GM18502 (cell line): ENCODE measurements at regions not wholly inside any gene's neighbourhood (a gene's known extent, or its start where the extent isn't known, plus 50 kb on each side); places are given as distances from the start of the nearest gene placed in this dataset.

Experiments used
- ATAC-seq: cut with Tn5 transposase; IDR thresholded peaks from one replicate; pipeline ENCODE4 v1.9.1; 2021; ENCODE audit warnings: mild to moderate bottlenecking; ENCODE audit not compliant: unreplicated experiment, poor library complexity

DNA sequence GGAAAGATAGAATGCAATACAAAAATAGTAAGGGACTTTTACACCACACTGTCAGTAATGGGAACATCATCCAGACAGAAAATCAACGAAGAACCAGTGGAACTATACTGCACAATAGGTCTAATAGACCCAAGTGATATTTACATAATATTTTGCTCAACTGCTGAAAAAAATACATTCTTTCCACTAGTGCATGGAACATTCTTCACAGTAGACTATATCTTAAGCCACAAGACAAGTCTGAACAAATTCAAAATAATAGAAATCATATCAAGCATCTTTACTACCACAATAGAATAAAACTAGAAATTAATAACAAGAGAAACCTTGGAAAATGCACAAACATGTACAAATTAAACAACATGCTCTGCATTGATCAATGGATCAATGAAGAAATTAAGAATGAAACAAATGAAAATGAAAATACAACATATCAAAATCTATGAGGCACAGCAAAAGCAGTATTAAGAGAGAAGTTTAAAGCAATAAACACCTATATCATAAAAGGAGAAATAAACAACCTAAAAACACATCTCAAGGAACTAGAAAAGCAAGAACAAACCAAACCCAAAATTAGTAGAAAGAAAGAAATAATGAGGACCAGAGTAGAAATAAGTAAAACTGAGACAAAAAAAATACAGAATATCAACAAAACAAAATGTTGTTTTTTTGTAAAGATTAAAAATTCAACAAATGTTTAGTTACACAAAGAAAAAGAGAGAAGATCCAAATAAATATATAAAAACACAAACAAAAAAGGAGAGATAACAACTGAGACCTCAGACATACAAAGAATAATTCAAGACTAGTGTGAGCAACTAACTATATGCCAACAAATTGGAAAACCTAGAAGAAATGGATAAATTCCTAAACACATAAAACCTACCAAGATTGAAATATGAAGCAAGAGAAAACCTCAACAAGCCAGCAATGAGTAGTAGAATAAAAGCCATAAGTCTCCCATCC lies 51.5 kb upstream of the ANTXR2 start:
- no peak for ATAC-seq
